GM18519 (cell line): ENCODE measurements at regions not wholly inside any gene's neighbourhood (a gene's known extent, or its start where the extent isn't known, plus 50 kb on each side); places are given as distances from the start of the nearest gene placed in this dataset.

Experiments used
- ATAC-seq: cut with Tn5 transposase; IDR thresholded peaks from one replicate; pipeline ENCODE4 v1.9.1; 2021; ENCODE audit warnings: mild to moderate bottlenecking, moderate library complexity; ENCODE audit not compliant: unreplicated experiment, low FRiP score

- no peak for ATAC-seq
Measured at GRCh38 chr2:215671244-215671643, 235.4 kb upstream of the FN1 start.

- ATAC-seq: no peak
Measured at GRCh38 chr2:215670396-215670795, 234.5 kb upstream of the FN1 start.

GRCh38 chr2:215668378-215668775, 232.5 kb upstream of the FN1 start:
- no peak for ATAC-seq

- no peak for ATAC-seq
Measured at GRCh38 chr2:215667585-215668377, 231.9 kb upstream of the FN1 start.

- ATAC-seq: peak; percentile 70
Measured at GRCh38 chr2:215664847-215665525, 229.1 kb upstream of the FN1 start.

- no peak for ATAC-seq
Measured at GRCh38 chr2:215662715-215663114, 226.8 kb upstream of the FN1 start.

- ATAC-seq: no peak
Measured at GRCh38 chr2:215660687-215661086, 224.8 kb upstream of the FN1 start.

GRCh38 chr2:215659650-215660049, 223.8 kb upstream of the FN1 start:
- ATAC-seq: no peak

- no peak for ATAC-seq
Measured at GRCh38 chr2:215658635-215659305, 222.9 kb upstream of the FN1 start.

- ATAC-seq: no peak
Measured at GRCh38 chr2:215657844-215658243, 222.0 kb upstream of the FN1 start.

- ATAC-seq: no peak
Measured at GRCh38 chr2:215654148-215654819, 218.4 kb upstream of the FN1 start.

GRCh38 chr2:215653344-215654030, 217.6 kb upstream of the FN1 start:
- no peak for ATAC-seq

GRCh38 chr2:215652388-215652787, 216.5 kb upstream of the FN1 start:
- no peak for ATAC-seq

- no peak for ATAC-seq
Measured at GRCh38 chr2:215651412-215651811, 215.5 kb upstream of the FN1 start.

GRCh38 chr2:215644233-215644897, 208.5 kb upstream of the FN1 start:
- ATAC-seq: no peak

GRCh38 chr2:215638687-215639086, 202.8 kb upstream of the FN1 start:
- ATAC-seq: no peak

- no peak for ATAC-seq
Measured at GRCh38 chr2:215637651-215638050, 201.8 kb upstream of the FN1 start.

GRCh38 chr2:215636816-215637215, 200.9 kb upstream of the FN1 start:
- no peak for ATAC-seq

- ATAC-seq: no peak
Measured at GRCh38 chr2:215635788-215636139, 199.9 kb upstream of the FN1 start.
